ENCODE measurements at regions not wholly inside any gene's neighbourhood (a gene's known extent, or its start where the extent isn't known, plus 50 kb on each side); places are given as distances from the start of the nearest gene placed in this dataset.

GRCh38 chr1:30514137-30514654 lies 209.2 kb downstream of the MATN1 start:
- DNase-seq (ENCODE audit: low read depth): no peak
- TF ChIP-seq CTCF (IDR thresholded peaks at IDR 0.05; ENCODE audit: insufficient read depth, low read length, poor library complexity, severe bottlenecking): no peak
- no peak overlapping the region for H3K4me3 ChIP-seq (ENCODE audit: low read depth, low read length)
- no peaks in the 10 kb centered on the region for H3K36me3 ChIP-seq (ENCODE audit: control insufficient read depth, insufficient read depth, low read length)
- H3K27me3 ChIP-seq (ENCODE audit: control insufficient read depth, insufficient read depth, low read length): no peaks in the 10 kb centered on the region

- DNase-seq (ENCODE audit: low read depth): no peak
- Histone ChIP-seq H3K36me3 (ENCODE audit: control insufficient read depth, insufficient read depth, low read length) (no peaks in the 10 kb centered on the region), H3K4me3 (ENCODE audit: low read depth, low read length) (no peak overlapping the region), H3K27me3 (ENCODE audit: control insufficient read depth, insufficient read depth, low read length) (no peaks in the 10 kb centered on the region)
- TF ChIP-seq CTCF (IDR thresholded peaks at IDR 0.05; ENCODE audit: insufficient read depth, low read length, poor library complexity, severe bottlenecking): no peak
These were observed 209.8 kb downstream of the MATN1 start for GRCh38 chr1:30513396-30514136.

GRCh38 chr1:30512914-30513265 lies 210.5 kb downstream of the MATN1 start:
- Histone ChIP-seq H3K27me3 (ENCODE audit: control insufficient read depth, insufficient read depth, low read length) (no peaks in the 10 kb centered on the region), H3K4me3 (ENCODE audit: low read depth, low read length) (no peak overlapping the region), H3K36me3 (ENCODE audit: control insufficient read depth, insufficient read depth, low read length) (no peaks in the 10 kb centered on the region)
- no peak for TF ChIP-seq CTCF (IDR thresholded peaks at IDR 0.05; ENCODE audit: insufficient read depth, low read length, poor library complexity, severe bottlenecking)
- DNase-seq (ENCODE audit: low read depth): no peak

GRCh38 chr1:30511991-30512913 lies 211.1 kb downstream of the MATN1 start:
- Histone ChIP-seq H3K4me3 (ENCODE audit: low read depth, low read length) (no peak overlapping the region), H3K36me3 (ENCODE audit: control insufficient read depth, insufficient read depth, low read length) (no peaks in the 10 kb centered on the region), H3K27me3 (ENCODE audit: control insufficient read depth, insufficient read depth, low read length) (no peaks in the 10 kb centered on the region)
- peak; percentile 32 for DNase-seq (ENCODE audit: low read depth)
- TF ChIP-seq CTCF (IDR thresholded peaks at IDR 0.05; ENCODE audit: insufficient read depth, low read length, poor library complexity, severe bottlenecking): no peak

GRCh38 chr1:30511563-30511962 lies 211.8 kb downstream of the MATN1 start:
- DNase-seq (ENCODE audit: low read depth): no peak
- H3K4me3 ChIP-seq (ENCODE audit: low read depth, low read length): no peak overlapping the region
- no peak for TF ChIP-seq CTCF (IDR thresholded peaks at IDR 0.05; ENCODE audit: insufficient read depth, low read length, poor library complexity, severe bottlenecking)
- no peaks in the 10 kb centered on the region for H3K36me3 ChIP-seq (ENCODE audit: control insufficient read depth, insufficient read depth, low read length)
- no peaks in the 10 kb centered on the region for H3K27me3 ChIP-seq (ENCODE audit: control insufficient read depth, insufficient read depth, low read length)

Data from kidney epithelial cell (primary cell).